Mucosa of descending colon (tissue), 3 donors: ENCODE measurements at regions not wholly inside any gene's neighbourhood (a gene's known extent, or its start where the extent isn't known, plus 50 kb on each side); places are given as distances from the start of the nearest gene placed in this dataset.

ENCODE experiments used
- ATAC-seq: fragments of 200-7000 bp; cut with Tn5 transposase; one replicate; pipeline ENCODE4 v1.9.1; 2020; ENCODE audit warnings: mild to moderate bottlenecking, moderate library complexity
- DNase-seq, 3 donors: peaks; one replicate each; pipeline ENCODE4 v3.0.0-alpha.2; 2020
- H3K36me3 ChIP-seq: fragments of 200-600 bp; one replicate; pipeline ENCODE4 v1.8.0; 2021; ENCODE audit warnings: low read depth, mild to moderate bottlenecking
- H3K4me1 ChIP-seq: fragments of 200-600 bp; one replicate; pipeline ENCODE4 v1.8.0; 2021; ENCODE audit warnings: low read depth, mild to moderate bottlenecking
- H3K4me3 ChIP-seq: fragments of 200-600 bp; one replicate; pipeline ENCODE4 v1.8.0; 2021; ENCODE audit warnings: mild to moderate bottlenecking
- H3K9me3 ChIP-seq: fragments of 200-600 bp; one replicate; pipeline ENCODE4 v1.8.0; 2021; ENCODE audit warnings: mild to moderate bottlenecking
- CTCF ChIP-seq: fragments of 200-600 bp; IDR thresholded peaks from one replicate; pipeline ENCODE4 v1.8.0; 2022; ENCODE audit warnings: antibody characterized with exemption, mild to moderate bottlenecking
- intact Hi-C, 2 donors: fragments of 100-400 bp; cut with DNase I in 1 of 2; cut with micrococcal nuclease in 1 of 2; formaldehyde crosslinking; loops; one replicate each; pipeline versions ENCODE4 v1.11.0 to v1.11.1; 2022; cut with DNase I, micrococcal nuclease
- donor health status: DM: no; HTN: no; CAD: no; lungs with moderate emphysema.
- donor health status: DM: no; HTN: no; CAD: no.
- donor health status: DM: no; HTN: yes; CAD: no.

- ATAC-seq: no peak
These were observed 150.3 kb downstream of the OTOR start for GRCh38 chr20:16898433-16898832.

GRCh38 chr20:16902662-16903061, 154.5 kb downstream of the OTOR start:
- no peak for ATAC-seq
- no peak for DNase-seq
- no peak overlapping the region for H3K4me3 ChIP-seq
- H3K9me3 ChIP-seq: no peaks in the 10 kb centered on the region
- H3K4me1 ChIP-seq: no peaks in the 10 kb centered on the region
- intact Hi-C loops: no loop called here
- H3K36me3 ChIP-seq: no peaks in the 10 kb centered on the region
- no peak for TF ChIP-seq CTCF

More at GRCh38 chr20:16898433-16898832, 150.3 kb downstream of the OTOR start:
- TF ChIP-seq CTCF: no peak
- Histone ChIP-seq H3K4me3 (no peak overlapping the region), H3K4me1 (no peaks in the 10 kb centered on the region), H3K9me3 (no peaks in the 10 kb centered on the region), H3K36me3 (no peaks in the 10 kb centered on the region)
- intact Hi-C loops: no loop called here
- no peak for DNase-seq

DNA sequence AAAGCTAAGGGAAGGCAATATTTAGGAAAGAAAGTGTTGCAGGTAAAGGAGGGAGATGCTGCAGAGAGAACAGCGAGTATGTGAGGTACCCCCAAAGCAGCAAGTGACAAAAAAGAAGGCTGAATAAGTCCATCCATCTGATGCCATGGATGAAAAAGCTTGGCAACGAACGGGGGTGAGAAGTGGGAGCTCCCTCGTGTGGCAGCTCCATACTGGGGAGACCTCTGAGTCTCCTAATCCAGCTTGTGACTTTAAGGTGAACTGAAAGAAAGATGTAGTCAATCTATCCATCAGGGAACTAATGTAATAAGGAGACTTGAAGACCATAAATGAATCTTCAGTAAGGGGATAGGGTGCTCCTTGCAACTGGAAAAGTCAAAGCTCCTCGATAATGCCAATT, 156.6 kb downstream of the OTOR start:
- ATAC-seq (no peak), DNase-seq (no peak)
- Histone ChIP-seq H3K9me3 (no peaks in the 10 kb centered on the region), H3K36me3 (no peaks in the 10 kb centered on the region), H3K4me1 (no peaks in the 10 kb centered on the region), H3K4me3 (no peak overlapping the region)
- no peak for TF ChIP-seq CTCF
- intact Hi-C loops: no loop called here

GRCh38 chr20:16914277-16914676, 166.1 kb downstream of the OTOR start:
- Histone ChIP-seq H3K9me3 (no peaks in the 10 kb centered on the region), H3K4me1 (no peaks in the 10 kb centered on the region), H3K4me3 (no peak overlapping the region), H3K36me3 (no peaks in the 10 kb centered on the region)
- DNase-seq: no peak
- TF ChIP-seq CTCF: no peak
- intact Hi-C loops: no loop called here
- ATAC-seq: no peak

DNA sequence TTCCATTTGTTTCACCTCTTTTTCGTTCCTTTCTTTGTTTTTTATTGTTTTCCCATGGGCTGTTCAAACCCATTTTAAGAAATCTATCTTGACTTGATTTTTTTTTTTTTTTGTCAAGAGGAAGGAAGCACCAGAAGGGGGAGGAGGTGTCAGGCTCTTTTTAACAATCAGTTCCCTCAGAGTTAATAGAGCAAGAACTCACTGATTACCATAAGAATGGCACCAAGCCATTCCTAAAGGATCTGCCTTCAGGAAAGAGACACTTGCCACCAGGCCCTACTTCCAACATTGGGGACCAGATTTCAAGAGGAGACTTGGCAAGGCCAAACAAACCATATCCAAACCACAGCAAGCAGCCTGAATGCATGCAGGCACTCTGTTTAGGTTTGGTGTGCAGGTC, 168.0 kb downstream of the OTOR start:
- no peak for TF ChIP-seq CTCF
- Histone ChIP-seq H3K4me1 (no peaks in the 10 kb centered on the region), H3K9me3 (no peaks in the 10 kb centered on the region), H3K36me3 (no peaks in the 10 kb centered on the region), H3K4me3 (no peak overlapping the region)
- DNase-seq (no peak), ATAC-seq (no peak)
- intact Hi-C loops: no loop called here

DNA sequence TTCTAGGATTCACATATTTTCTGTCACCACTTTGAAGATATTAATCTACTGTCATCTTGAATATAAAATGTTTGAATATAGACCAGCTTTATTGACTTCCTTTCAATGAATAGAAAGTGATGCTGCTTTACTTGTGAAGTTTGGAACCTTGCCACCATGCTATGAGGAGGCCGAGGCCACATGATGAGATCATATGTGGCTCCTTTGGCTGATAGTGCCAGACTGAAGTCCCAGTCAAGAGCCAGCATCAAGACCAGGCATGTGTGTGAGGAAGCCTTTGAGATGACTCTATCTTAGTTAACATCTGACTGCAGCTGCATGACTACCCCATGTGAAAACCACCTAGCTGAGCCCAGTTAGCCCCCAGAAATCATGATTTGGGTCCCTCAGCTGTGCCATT, 169.5 kb downstream of the OTOR start:
- ATAC-seq (no peak), DNase-seq (no peak)
- no peak for TF ChIP-seq CTCF
- H3K4me3 ChIP-seq: no peak overlapping the region
- intact Hi-C loops: no loop called here
- H3K36me3 ChIP-seq: no peaks in the 10 kb centered on the region
- H3K9me3 ChIP-seq: no peaks in the 10 kb centered on the region
- no peaks in the 10 kb centered on the region for H3K4me1 ChIP-seq
